Astrocyte (in vitro differentiated cells and primary cell): ENCODE measurements at regions not wholly inside any gene's neighbourhood (a gene's known extent, or its start where the extent isn't known, plus 50 kb on each side); places are given as distances from the start of the nearest gene placed in this dataset.
"Not testable (repeated sequence)": the region's sequence is repeated elsewhere in the genome, so short reads cannot be mapped to it uniquely, and the experiment has no call there.

Source experiments
- DNase-seq: peaks from one replicate; pipeline ENCODE4 v3.0.0-alpha.2; 2010; ENCODE audit warnings: low read depth
- FAIRE-seq: peaks from 2 replicates; lab custom pipeline; 2011; peaks lifted over from hg19 to GRCh38; lab: Jason Lieb, UNC
- H2AFZ ChIP-seq: 2 replicates; pipeline ENCODE4 v1.6.0; 2012; ENCODE audit warnings: low read depth, low read length, inconsistent platforms
- H3K27ac ChIP-seq: 2 replicates; pipeline ENCODE4 v1.5.1; 2011; ENCODE audit warnings: low read depth, low read length, inconsistent platforms
- H3K27me3 ChIP-seq: 2 replicates; pipeline ENCODE4 v1.6.0; 2011; ENCODE audit warnings: low read length, inconsistent platforms; ENCODE audit not compliant: insufficient read depth
- H3K36me3 ChIP-seq: 2 replicates; pipeline ENCODE4 v1.5.1; 2011; ENCODE audit warnings: low read length, inconsistent platforms; ENCODE audit not compliant: insufficient read depth
- H3K4me1 ChIP-seq: 2 replicates; pipeline ENCODE4 v1.5.1; 2011; ENCODE audit warnings: low read length, inconsistent platforms; ENCODE audit not compliant: insufficient read depth
- H3K4me2 ChIP-seq: 2 replicates; pipeline ENCODE4 v1.6.0; 2012; ENCODE audit warnings: low read length, inconsistent platforms
- H3K4me3 ChIP-seq: 2 replicates; pipeline ENCODE4 v1.5.1; 2011; ENCODE audit warnings: low read depth, mild to moderate bottlenecking, low read length, inconsistent platforms; ENCODE audit not compliant: insufficient read depth
- H3K79me2 ChIP-seq: 2 replicates; pipeline ENCODE4 v1.6.0; 2012; ENCODE audit warnings: mild to moderate bottlenecking, low read length, inconsistent platforms; ENCODE audit not compliant: insufficient read depth
- H3K9ac ChIP-seq: 2 replicates; pipeline ENCODE4 v1.6.0; 2012; ENCODE audit warnings: mild to moderate bottlenecking, low read length, inconsistent platforms
- H3K9me3 ChIP-seq: 2 replicates; pipeline ENCODE4 v1.5.1; 2012; ENCODE audit warnings: low read depth, mild to moderate bottlenecking, low read length, inconsistent platforms; ENCODE audit not compliant: insufficient read depth
- H4K20me1 ChIP-seq: 2 replicates; pipeline ENCODE4 v1.6.0; 2012; ENCODE audit warnings: low read length, inconsistent platforms; ENCODE audit not compliant: insufficient read depth
- H3K27ac Mint-ChIP-seq: one replicate; pipeline ENCODE4 v1.8.0; 2021; ENCODE audit warnings: mild to moderate bottlenecking, mixed read lengths; ENCODE audit not compliant: unreplicated experiment
- H3K27me3 Mint-ChIP-seq: one replicate; pipeline ENCODE4 v1.8.0; 2021; ENCODE audit warnings: low read depth, mixed read lengths; ENCODE audit not compliant: unreplicated experiment
- H3K36me3 Mint-ChIP-seq: one replicate; pipeline ENCODE4 v1.8.0; 2021; ENCODE audit warnings: low read depth, mixed read lengths; ENCODE audit not compliant: unreplicated experiment
- H3K4me1 Mint-ChIP-seq: one replicate; pipeline ENCODE4 v1.8.0; 2021; ENCODE audit warnings: low read depth, mixed read lengths; ENCODE audit not compliant: unreplicated experiment
- H3K4me3 Mint-ChIP-seq: one replicate; pipeline ENCODE4 v1.8.0; 2021; ENCODE audit warnings: mild to moderate bottlenecking, moderate library complexity, mixed read lengths; ENCODE audit not compliant: unreplicated experiment
- H3K9me3 Mint-ChIP-seq: one replicate; pipeline ENCODE4 v1.8.0; 2021; ENCODE audit warnings: mild to moderate bottlenecking, mixed read lengths; ENCODE audit not compliant: unreplicated experiment

DNA sequence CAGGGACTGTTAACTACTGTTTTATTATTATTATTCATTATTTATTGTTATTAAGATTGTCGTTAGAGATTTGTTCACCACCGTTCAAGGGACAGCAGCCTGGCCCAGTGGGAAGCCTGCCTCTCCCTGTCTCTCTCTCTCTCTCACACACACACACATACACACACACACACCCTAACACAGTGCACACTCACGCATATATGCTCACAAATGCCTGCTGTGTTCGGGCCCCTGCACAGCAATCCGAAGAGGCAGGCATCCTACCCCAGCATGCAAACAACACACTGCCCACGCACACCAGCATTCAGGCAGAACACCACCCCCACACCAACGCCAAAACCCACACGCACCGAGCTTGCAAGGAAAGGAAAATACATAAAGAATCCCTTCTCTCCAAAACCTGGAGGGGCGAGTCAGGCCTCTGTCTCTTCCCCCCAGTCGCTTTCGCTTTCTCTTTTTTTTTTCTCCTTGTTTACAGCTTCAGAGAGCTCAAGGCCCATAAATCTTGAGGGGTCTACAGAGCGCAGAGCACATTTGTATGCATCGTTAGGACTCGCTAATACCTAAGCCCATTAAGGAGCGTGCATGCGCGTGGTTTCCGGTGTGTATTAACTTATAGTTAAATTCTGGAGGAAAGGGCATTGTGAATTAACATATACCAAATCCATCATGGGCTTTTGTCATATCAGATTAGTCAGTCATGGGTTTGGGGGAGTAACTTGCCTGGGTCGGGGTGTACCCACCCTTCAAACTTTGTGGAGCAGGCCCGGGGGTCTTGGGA, 464.6 kb upstream of the ZNG1F start:
- not testable (repeated sequence) for H3K79me2 ChIP-seq, H2AFZ ChIP-seq, H3K9me3 ChIP-seq, H3K36me3 ChIP-seq, H4K20me1 ChIP-seq, H3K27me3 Mint-ChIP-seq, H3K27me3 ChIP-seq, H3K27ac Mint-ChIP-seq, DNase-seq, H3K4me3 Mint-ChIP-seq, FAIRE-seq, H3K9me3 Mint-ChIP-seq, H3K9ac ChIP-seq, H3K36me3 Mint-ChIP-seq, H3K4me3 ChIP-seq, H3K4me1 ChIP-seq, H3K27ac ChIP-seq, H3K4me1 Mint-ChIP-seq
- H3K4me2 ChIP-seq = peak overlapping the region; percentile 30

DNA sequence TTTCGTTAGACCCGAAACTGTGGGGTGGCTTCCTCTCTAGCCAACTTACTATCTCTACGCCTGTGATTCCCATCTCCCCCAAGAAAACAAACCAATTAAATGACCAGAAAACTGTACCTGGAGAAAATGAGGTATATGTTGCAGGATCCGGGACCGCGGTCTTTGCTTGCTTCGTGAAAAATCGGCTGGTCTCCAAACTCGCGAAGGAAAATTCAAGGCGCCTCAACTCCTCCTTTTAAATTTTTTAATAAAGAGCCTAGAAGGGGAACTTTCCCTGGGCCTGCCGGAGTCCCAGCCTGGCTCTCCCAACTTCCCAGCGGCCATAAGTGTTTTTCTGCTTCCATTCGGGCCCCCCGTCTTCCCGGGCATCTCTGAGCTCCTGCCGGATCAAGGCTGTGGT, 463.7 kb upstream of the ZNG1F start:
- not testable (repeated sequence) for H3K4me1 Mint-ChIP-seq, DNase-seq, H3K9me3 Mint-ChIP-seq, H2AFZ ChIP-seq, H3K4me3 Mint-ChIP-seq, H3K36me3 Mint-ChIP-seq, H3K4me2 ChIP-seq, H4K20me1 ChIP-seq, H3K27me3 ChIP-seq, H3K27me3 Mint-ChIP-seq, H3K4me1 ChIP-seq, H3K27ac ChIP-seq, H3K27ac Mint-ChIP-seq, H3K79me2 ChIP-seq, H3K9ac ChIP-seq, H3K9me3 ChIP-seq, FAIRE-seq, H3K4me3 ChIP-seq, H3K36me3 ChIP-seq

DNA sequence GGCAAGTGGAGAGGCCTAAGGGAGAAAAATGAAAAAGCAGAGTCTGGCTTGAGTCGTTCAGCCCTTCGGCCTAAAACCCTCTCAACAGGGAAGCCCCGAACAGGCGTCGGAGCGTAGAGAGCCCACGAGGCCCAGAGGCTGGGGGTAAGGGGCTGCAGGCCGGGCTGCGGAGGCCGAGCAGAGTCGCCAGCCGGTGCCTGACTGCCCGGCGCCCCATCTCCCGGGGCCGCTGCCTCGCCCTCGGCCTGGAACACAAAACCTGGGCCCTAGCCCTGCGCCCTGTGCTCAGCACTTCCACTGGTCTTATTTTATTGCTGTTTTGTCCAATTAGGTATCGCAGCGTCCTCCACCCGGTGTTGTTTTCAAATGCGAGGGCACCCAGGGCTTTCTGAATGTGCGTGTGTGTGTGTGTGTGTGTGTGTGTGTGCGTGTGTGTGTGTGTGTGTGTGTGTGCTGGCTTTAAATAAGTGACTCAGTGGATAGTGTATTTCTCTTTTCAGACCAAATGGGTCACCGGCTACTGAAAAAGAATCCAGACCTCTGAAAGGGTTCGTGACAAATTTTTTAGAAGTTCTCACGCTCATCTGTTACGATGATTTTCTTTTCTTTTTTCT, 463.1 kb upstream of the ZNG1F start:
- H3K36me3 ChIP-seq, H3K27me3 ChIP-seq, H3K36me3 Mint-ChIP-seq, H3K4me3 ChIP-seq, H4K20me1 ChIP-seq, H3K9ac ChIP-seq, H3K9me3 Mint-ChIP-seq, H3K4me3 Mint-ChIP-seq, DNase-seq, H3K27me3 Mint-ChIP-seq, H2AFZ ChIP-seq, H3K4me1 Mint-ChIP-seq, FAIRE-seq, H3K27ac Mint-ChIP-seq, H3K4me2 ChIP-seq, H3K79me2 ChIP-seq, H3K4me1 ChIP-seq, H3K27ac ChIP-seq, H3K9me3 ChIP-seq: not testable (repeated sequence)

DNA sequence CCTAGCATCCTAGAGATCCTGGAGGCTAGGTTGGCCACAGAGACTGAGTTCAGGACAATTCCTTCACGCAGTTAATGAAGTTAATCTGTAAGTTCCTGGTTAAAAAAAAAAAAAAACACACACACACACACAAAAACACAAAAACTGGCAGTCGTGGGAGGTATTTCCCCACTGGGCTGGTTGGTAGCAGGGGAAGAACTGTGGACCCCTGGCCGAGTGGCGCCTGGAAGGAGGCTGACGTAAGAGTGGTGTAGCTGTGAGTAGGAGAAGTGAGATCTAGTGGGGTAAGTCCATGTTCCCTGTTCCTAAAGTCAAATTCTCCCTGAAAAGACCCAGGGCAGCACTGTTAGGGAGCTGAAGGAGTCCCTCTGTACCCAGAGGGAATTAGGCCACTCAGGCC, 461.0 kb upstream of the ZNG1F start:
- not testable (repeated sequence) for H3K36me3 ChIP-seq, H3K9ac ChIP-seq, H3K9me3 Mint-ChIP-seq, H3K27ac Mint-ChIP-seq, H3K4me3 Mint-ChIP-seq, H3K36me3 Mint-ChIP-seq, H3K9me3 ChIP-seq, H3K4me1 Mint-ChIP-seq, H3K27me3 Mint-ChIP-seq, H4K20me1 ChIP-seq, FAIRE-seq, H3K4me3 ChIP-seq, DNase-seq, H2AFZ ChIP-seq, H3K4me2 ChIP-seq, H3K79me2 ChIP-seq, H3K27me3 ChIP-seq, H3K27ac ChIP-seq, H3K4me1 ChIP-seq

DNA sequence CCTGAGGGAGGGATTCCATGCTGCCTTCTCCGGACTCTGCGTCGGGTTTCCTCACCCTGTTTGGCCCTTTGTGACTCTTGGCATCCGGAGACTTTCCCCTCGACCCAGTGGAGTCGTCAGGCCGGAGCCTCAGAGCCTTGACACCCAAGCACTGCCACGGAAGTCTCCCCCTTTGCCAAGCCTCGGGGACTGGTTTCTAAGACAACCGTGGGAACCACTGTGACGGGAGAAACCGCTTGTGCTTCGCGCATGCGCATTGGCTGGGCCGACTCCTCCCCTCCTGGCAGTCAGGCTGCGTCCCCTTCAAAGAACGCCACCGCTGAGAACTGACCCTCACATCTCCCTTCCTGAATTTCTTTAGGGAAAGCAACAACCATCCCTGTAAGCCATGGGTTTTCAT, 459.4 kb upstream of the ZNG1F start:
- not testable (repeated sequence) for H3K36me3 ChIP-seq, H3K9ac ChIP-seq, H3K9me3 Mint-ChIP-seq, FAIRE-seq, H3K9me3 ChIP-seq, H3K4me2 ChIP-seq, H2AFZ ChIP-seq, H3K79me2 ChIP-seq, H3K4me1 ChIP-seq, DNase-seq, H3K4me3 ChIP-seq, H3K4me1 Mint-ChIP-seq, H3K27ac Mint-ChIP-seq, H3K27me3 ChIP-seq, H4K20me1 ChIP-seq, H3K4me3 Mint-ChIP-seq, H3K27ac ChIP-seq, H3K36me3 Mint-ChIP-seq, H3K27me3 Mint-ChIP-seq

DNA sequence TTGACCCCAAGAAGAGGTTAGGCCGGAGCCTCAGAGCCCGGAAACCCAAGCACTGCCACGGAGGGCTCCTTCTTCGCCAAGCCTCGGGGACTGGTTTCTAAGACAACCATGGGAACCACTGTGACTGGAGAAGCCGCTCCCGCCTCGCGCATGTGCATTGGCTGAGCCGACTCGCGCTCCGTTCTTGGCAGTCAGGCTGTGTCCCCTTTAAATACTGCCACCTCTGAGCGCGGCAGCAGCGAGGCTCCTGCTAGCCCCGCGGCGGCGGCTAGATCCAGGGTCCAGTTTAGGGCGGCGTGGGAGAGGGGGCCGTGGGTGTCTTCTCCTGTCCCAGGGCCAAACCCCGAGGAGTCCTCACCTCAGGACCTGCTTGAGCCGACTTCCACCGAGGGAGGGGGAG, 457.1 kb upstream of the ZNG1F start:
- H3K27ac ChIP-seq, H3K27ac Mint-ChIP-seq, H3K4me1 ChIP-seq, H4K20me1 ChIP-seq, DNase-seq, H3K27me3 Mint-ChIP-seq, H3K4me1 Mint-ChIP-seq, H3K9me3 ChIP-seq, H3K79me2 ChIP-seq, H3K4me2 ChIP-seq, H3K9ac ChIP-seq, H3K36me3 ChIP-seq, H3K9me3 Mint-ChIP-seq, FAIRE-seq, H3K27me3 ChIP-seq, H3K36me3 Mint-ChIP-seq, H2AFZ ChIP-seq, H3K4me3 Mint-ChIP-seq, H3K4me3 ChIP-seq: not testable (repeated sequence)
